Renal cortex interstitium (tissue), 11 donors: ENCODE measurements at regions not wholly inside any gene's neighbourhood (a gene's known extent, or its start where the extent isn't known, plus 50 kb on each side); places are given as distances from the start of the nearest gene placed in this dataset.
"Not testable (repeated sequence)": the region's sequence is repeated elsewhere in the genome, so short reads cannot be mapped to it uniquely, and the experiment has no call there.

ENCODE experiments used
- DNase-seq, 11 donors: peaks; one replicate each; pipeline ENCODE4 v3.0.0-alpha.2; 2013; ENCODE audit warnings: low read depth in 9 of 11, low spot score in 4 of 11; ENCODE audit errors: extremely low read depth in 1 of 11

- no peak for DNase-seq
These were observed 329.1 kb downstream of the TMEM38B start for GRCh38 chr9:106023455-106023854.

GRCh38 chr9:106025453-106025852, 331.1 kb downstream of the TMEM38B start:
- DNase-seq, result no peak

DNA sequence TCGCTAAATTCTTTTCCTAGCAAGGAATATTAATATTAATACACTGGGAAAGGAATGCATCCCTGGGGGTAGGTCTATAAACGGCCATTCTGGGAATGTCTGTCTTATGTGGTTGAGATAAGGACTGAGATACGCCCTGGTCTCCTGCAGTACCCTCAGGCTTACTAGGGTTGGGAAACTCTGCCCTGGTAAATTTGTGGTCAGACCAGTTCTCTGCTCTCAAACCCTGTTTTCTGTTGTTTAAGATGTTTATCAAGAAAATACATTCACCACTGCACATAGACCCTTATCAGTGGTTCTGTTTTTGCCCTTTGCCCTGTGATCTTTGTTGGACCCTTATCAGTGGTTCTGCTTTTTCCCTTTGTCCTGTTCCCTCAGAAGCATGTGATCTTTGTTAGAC, 335.8 kb downstream of the TMEM38B start:
- not testable (repeated sequence) for DNase-seq

- DNase-seq, result no peak
These were observed 338.6 kb downstream of the TMEM38B start for GRCh38 chr9:106032978-106033377.

DNA sequence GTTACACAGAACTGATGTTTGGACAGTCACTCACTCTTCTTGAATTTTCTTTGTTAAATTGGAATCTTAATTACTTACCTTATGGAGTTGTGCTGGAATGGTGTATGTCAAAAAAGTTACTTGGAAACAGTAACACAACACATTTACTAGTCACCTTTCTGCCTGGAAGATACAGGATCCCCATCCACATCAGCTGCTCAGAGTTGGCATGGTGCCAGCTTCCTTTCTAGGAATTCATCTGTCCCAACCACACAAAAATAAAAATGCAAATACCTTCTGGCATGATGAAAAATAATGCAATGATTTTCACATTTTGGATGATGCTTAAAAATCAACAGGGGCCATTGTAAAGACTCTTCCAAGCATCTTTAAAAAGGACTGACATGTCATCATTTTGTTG, 341.5 kb downstream of the TMEM38B start:
- no peak for DNase-seq

DNA sequence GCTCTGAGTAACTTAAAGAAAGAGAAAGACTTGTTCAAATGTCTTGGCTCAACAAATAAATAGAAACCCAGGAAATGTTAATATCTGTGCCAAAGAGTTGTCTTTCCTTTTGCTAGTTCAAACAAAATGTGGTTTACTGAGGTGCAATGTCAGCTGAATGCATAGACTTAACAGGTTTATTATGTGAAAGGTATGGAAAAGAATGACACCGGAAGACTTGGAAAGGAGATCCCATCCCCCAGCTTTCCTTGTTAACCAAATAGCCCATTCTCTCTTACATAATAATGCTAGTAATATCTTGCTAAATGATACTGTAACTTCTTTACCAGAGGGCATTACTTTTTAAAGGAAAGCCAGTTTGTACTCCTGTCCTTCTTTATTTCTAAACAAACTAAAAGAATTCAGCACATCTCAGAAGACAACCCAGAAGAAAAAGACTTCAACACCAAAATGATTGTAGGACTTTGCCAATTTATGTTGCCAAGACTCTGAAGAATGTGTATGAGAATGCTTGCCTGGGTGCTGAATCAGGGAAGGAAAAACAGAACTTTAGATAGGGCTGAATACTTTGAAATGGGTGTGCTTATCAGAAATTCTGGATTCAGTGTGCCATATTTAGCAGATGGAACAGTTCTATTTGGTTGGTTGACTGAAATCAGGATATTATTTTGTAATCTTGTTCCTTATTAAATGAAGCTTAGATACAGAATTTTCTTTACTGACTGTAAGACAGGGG, 344.1 kb downstream of the TMEM38B start:
- DNase-seq, result no peak

GRCh38 chr9:106039151-106039935, 345.0 kb downstream of the TMEM38B start:
- DNase-seq, result no peak

DNA sequence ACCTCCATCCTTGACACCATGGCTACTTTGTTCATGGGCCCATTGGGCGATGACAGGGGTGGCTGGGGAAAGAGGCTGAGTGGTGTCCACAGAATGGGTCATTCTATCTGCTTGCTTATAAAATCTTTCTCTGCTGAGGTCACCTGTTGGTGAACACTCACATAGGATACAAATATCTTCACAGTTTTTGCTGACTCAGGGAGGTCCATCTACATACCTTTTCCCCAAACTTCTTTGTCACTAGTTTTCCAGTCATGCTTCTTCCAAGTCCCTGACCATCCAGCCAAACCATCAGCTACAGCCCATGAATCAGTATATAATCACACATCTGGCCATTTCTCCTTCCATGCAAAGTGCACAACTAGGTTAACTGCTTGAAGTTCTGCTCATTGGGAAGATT, 347.6 kb downstream of the TMEM38B start:
- not testable (repeated sequence) for DNase-seq

- no peak for DNase-seq
These were observed 357.2 kb downstream of the TMEM38B start for GRCh38 chr9:106051545-106051944.

- DNase-seq, result no peak
These were observed 357.8 kb downstream of the TMEM38B start for GRCh38 chr9:106052166-106052565.

GRCh38 chr9:106052735-106053134, 358.4 kb downstream of the TMEM38B start:
- DNase-seq, result no peak

DNA sequence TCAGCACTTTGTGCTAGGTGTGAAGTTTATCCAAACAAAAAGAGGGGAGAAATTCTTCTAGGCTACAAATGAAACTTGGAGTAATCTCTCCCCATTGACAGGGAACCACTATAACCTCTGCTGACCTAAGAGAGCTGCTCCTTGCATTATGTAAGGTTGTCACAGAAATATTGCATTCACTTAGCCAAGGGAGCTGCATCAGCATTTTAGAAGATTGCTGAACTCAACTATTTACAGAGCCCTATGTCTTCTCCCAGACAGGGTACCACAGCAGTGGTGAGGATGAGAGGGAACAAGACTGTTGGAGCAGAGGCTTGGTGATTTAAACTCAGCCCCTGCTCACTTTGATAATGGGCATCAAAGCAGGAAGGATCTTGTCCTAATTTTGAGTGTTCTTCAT, 362.0 kb downstream of the TMEM38B start:
- DNase-seq, result no peak

GRCh38 chr9:106058460-106058859, 364.1 kb downstream of the TMEM38B start:
- DNase-seq, result no peak

GRCh38 chr9:106059886-106060285, 365.5 kb downstream of the TMEM38B start:
- DNase-seq, result no peak

DNA sequence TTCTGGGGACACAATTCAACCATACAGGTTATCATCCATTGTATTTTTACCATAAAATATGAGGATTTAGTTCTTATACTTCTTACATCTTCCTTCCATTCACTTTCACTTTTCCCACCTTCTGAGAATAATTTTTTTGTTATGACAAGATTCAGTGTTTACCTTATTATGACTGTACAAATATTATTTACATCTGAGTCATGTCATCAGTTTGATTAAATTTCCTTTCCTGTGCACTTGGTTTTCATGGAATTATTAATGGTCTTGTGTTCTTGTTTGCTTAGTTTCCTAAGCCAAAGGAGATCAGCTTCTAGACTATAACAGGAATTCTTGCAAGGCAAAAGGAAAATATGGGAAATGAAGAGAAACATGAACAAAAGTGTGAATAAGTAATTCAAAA, 366.5 kb downstream of the TMEM38B start:
- no peak for DNase-seq

DNA sequence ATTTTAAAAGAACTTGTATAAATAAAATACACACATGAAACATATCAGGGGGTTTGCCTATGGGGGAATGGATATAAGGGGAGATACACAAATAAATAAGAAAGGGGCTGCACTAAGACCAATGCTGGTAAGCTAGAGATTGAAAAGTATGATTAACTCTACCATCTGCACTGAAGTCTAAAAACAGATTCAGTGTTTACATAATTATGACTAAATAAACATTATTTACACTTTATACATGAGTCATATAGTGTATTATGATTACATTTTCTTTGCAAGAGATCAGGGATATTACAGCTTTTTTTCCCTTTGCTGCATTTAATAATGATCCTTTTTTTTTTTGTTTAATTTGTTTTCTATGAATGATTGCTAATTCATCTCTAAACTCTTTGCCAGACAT, 367.9 kb downstream of the TMEM38B start:
- DNase-seq, result no peak

GRCh38 chr9:106065136-106065535, 370.8 kb downstream of the TMEM38B start:
- no peak for DNase-seq

- DNase-seq, result no peak
These were observed 371.4 kb downstream of the TMEM38B start for GRCh38 chr9:106065579-106066214.

DNA sequence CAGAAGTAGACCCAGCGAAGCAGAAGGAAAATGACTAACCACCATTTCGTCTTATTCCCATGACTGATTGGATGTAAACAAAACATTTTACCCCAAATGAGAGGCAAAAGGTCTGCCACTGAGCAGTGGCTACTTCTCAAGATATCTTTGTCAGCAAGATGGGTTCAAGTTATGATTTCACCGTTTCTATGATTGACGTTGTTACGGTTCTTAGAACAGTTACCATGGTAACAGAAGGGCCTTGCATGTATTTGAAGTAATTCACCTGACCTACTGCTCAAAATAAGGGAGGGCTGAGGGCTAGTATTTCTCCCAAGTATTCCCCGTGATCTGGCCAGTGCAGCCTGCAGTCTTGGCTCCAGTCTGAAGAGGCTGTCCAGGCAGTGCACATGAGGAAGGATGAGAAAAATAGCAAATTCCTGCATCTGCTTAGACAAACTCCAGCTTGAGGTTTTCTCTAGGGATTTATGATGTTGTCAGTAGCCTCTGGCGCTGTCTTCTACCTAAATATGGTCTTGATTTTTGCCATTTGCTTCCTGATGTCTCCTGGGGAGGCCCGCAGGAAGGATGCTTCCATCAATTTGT, 372.7 kb downstream of the TMEM38B start:
- DNase-seq, result no peak

DNA sequence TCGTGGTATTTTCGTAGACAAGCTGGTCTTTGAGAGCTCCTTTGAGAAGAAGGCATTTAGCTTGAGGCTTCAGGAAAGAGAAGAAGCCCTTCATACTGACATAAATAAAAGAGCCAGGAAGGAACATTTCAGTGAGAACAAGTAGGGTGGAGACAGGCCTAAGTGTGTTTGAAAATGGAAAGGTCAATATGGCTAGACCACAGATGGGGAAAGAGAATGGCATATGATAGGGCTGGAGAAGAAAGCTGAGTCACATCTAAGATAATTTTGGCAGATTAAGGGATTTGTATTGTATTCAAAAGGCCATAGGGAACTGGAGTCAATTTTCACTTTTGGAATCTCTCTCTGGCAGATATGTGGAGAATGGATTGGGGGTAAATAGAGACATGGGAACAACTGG, 374.9 kb downstream of the TMEM38B start:
- no peak for DNase-seq
